K562 (cell line): ENCODE measurements at regions not wholly inside any gene's neighbourhood (a gene's known extent, or its start where the extent isn't known, plus 50 kb on each side); places are given as distances from the start of the nearest gene placed in this dataset.

Experiments
- CBFA2T2 ChIP-seq: fragments of 450-650 bp; conservative IDR thresholded peaks from 2 replicates; pipeline ENCODE4 v1.6.1; 2017; ENCODE audit warnings: mild to moderate bottlenecking
- CEBPZ ChIP-seq: fragments of 150-350 bp; IDR thresholded peaks from 2 replicates; pipeline ENCODE4 v1.6.1; 2014; ENCODE audit warnings: low read depth, mild to moderate bottlenecking, low read length, borderline replicate concordance
- CHD2 ChIP-seq: IDR thresholded peaks from 2 replicates; pipeline ENCODE4 v1.6.1; 2011; ENCODE audit warnings: low read depth, low read length
- COPS2 ChIP-seq: fragments of 450-650 bp; conservative IDR thresholded peaks from 2 replicates; pipeline ENCODE4 v1.6.1; 2016; ENCODE audit warnings: mild to moderate bottlenecking, moderate library complexity
- CREB1 ChIP-seq, 2 experiments: sonication (generic) in 1 of 2; formaldehyde crosslinking in 1 of 2; IDR thresholded peaks; 2 replicates each; pipeline versions ENCODE4 v1.6.1 to v1.8.0; 2012 to 2022; ENCODE audit warnings: inconsistent platforms in 1 of 2, mild to moderate bottlenecking in 1 of 2, missing genetic modification reagents in 1 of 2, moderate library complexity in 1 of 2
- ELF2 ChIP-seq: fragments of 250-450 bp; sonication (Bioruptor Pico); IDR thresholded peaks from 2 replicates; pipeline ENCODE4 v1.5.0; 2021; ENCODE audit warnings: mild to moderate bottlenecking
- ELK3 ChIP-seq: fragments of 450-650 bp; formaldehyde crosslinking; IDR thresholded peaks from 2 replicates; pipeline ENCODE4 v1.4.0; 2020; ENCODE audit warnings: mild to moderate bottlenecking
- ETV6 ChIP-seq, 3 experiments: fragments of 150-350 bp in 1 of 3; sonication (generic) in 1 of 3; formaldehyde crosslinking in 1 of 3; IDR thresholded peaks; 2 replicates each; pipeline versions ENCODE4 v1.6.1 to v1.8.0; 2014 to 2022; ENCODE audit warnings: borderline replicate concordance in 2 of 3, low read depth in 2 of 3, antibody characterized with exemption in 1 of 3, low read length in 1 of 3, mild to moderate bottlenecking in 1 of 3, missing genetic modification reagents in 1 of 3
- MAZ ChIP-seq, 2 experiments: fragments of 450-650 bp in 1 of 2; sonication (generic) in 1 of 2; formaldehyde crosslinking; IDR thresholded peaks in 1 of 2; conservative IDR thresholded peaks in 1 of 2; 2 replicates each; pipeline versions ENCODE4 v1.4.0 to v1.5.0; 2020; ENCODE audit warnings: mild to moderate bottlenecking in 1 of 2, missing genetic modification reagents in 1 of 2
- POLR2B ChIP-seq: fragments of 450-650 bp; IDR thresholded peaks from 2 replicates; pipeline ENCODE4 v1.6.1; 2018; ENCODE audit warnings: low read depth; ENCODE audit not compliant: partially characterized antibody
- SMC3 ChIP-seq: conservative IDR thresholded peaks from 2 replicates; pipeline ENCODE4 v1.6.1; 2011; ENCODE audit warnings: low read depth, low read length, improper control_type of control experiment; ENCODE audit not compliant: insufficient read depth
- TEAD4 ChIP-seq, 2 experiments: sonication (generic) in 1 of 2; formaldehyde crosslinking in 1 of 2; IDR thresholded peaks; 2 replicates each; pipeline versions ENCODE4 v1.6.1 to v1.8.0; 2012 to 2022; ENCODE audit warnings: borderline replicate concordance in 1 of 2, inconsistent platforms in 1 of 2, low read length in 1 of 2, mild to moderate bottlenecking in 1 of 2, missing genetic modification reagents in 1 of 2
- TFAP4 ChIP-seq: sonication (generic); formaldehyde crosslinking; IDR thresholded peaks from 2 replicates; pipeline ENCODE4 v1.8.0; 2022; ENCODE audit warnings: missing genetic modification reagents, mild to moderate bottlenecking, moderate library complexity, borderline replicate concordance
- TRIM28 ChIP-seq: fragments of 450-650 bp; IDR thresholded peaks from 2 replicates; pipeline ENCODE4 v1.6.1; 2017
- ZNF408 ChIP-seq: fragments of 250-450 bp; sonication (Bioruptor Pico); IDR thresholded peaks from 2 replicates; pipeline ENCODE4 v1.4.0; 2020; ENCODE audit warnings: low read depth, mild to moderate bottlenecking, moderate library complexity
- ZNF586 ChIP-seq: fragments of 450-650 bp; formaldehyde crosslinking; conservative IDR thresholded peaks from 2 replicates; pipeline ENCODE4 v1.4.0; 2020; ENCODE audit warnings: mild to moderate bottlenecking, moderate library complexity
- TF ChIP-seq, protein P1 (sequence below): fragments of 250-450 bp; sonication (Bioruptor Pico); IDR thresholded peaks from 2 replicates; pipeline ENCODE4 v1.4.0; 2020
- TF ChIP-seq, protein P2 (sequence below): fragments of 250-450 bp; sonication (Bioruptor Pico); IDR thresholded peaks from 2 replicates; pipeline ENCODE4 v1.5.0; 2022; ENCODE audit warnings: mild to moderate bottlenecking

- TF ChIP-seq CEBPZ (no peak), ELK3 (CRISPR knock-in tag) (no peak), ELF2 (CRISPR knock-in tag) (no peak), POLR2B (no peak), COPS2 (no peak), CHD2 (no peak), ETV6 (IDR thresholded peaks at IDR 0.05; ENCODE audit: borderline replicate concordance in 1 of 2, low read depth in 2 of 2, low read length in 1 of 2) (no peak), ETV6 (CRISPR knock-in tag; IDR thresholded peaks at IDR 0.05; ENCODE audit: borderline replicate concordance) (no peak), CBFA2T2 (no peak), TRIM28 (no peak), SMC3 (peak; percentile 90), ZNF408 (no peak), TFAP4 (CRISPR knock-in tag) (no peak), CREB1 (IDR thresholded peaks at IDR 0.05) (no peak), CREB1 (CRISPR knock-in tag; IDR thresholded peaks at IDR 0.05) (peak; percentile 46; the same call in 1 of the 2 replicates), TEAD4 (IDR thresholded peaks at IDR 0.05; ENCODE audit: low read length) (no peak), TEAD4 (CRISPR knock-in tag; IDR thresholded peaks at IDR 0.05; ENCODE audit: borderline replicate concordance) (no peak), ZNF586 (no peak), MAZ (CRISPR knock-in tag; conservative IDR thresholded peaks at IDR 0.05 in 1 of 2, IDR thresholded peaks at IDR 0.05 in 1 of 2) (no peak)
- TF ChIP-seq, protein P1, sequence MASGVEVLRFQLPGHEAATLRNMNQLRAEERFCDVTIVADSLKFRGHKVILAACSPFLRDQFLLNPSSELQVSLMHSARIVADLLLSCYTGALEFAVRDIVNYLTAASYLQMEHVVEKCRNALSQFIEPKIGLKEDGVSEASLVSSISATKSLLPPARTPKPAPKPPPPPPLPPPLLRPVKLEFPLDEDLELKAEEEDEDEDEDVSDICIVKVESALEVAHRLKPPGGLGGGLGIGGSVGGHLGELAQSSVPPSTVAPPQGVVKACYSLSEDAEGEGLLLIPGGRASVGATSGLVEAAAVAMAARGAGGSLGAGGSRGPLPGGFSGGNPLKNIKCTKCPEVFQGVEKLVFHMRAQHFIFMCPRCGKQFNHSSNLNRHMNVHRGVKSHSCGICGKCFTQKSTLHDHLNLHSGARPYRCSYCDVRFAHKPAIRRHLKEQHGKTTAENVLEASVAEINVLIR (CRISPR knock-in tag) = no peak
- TF ChIP-seq, protein P2, sequence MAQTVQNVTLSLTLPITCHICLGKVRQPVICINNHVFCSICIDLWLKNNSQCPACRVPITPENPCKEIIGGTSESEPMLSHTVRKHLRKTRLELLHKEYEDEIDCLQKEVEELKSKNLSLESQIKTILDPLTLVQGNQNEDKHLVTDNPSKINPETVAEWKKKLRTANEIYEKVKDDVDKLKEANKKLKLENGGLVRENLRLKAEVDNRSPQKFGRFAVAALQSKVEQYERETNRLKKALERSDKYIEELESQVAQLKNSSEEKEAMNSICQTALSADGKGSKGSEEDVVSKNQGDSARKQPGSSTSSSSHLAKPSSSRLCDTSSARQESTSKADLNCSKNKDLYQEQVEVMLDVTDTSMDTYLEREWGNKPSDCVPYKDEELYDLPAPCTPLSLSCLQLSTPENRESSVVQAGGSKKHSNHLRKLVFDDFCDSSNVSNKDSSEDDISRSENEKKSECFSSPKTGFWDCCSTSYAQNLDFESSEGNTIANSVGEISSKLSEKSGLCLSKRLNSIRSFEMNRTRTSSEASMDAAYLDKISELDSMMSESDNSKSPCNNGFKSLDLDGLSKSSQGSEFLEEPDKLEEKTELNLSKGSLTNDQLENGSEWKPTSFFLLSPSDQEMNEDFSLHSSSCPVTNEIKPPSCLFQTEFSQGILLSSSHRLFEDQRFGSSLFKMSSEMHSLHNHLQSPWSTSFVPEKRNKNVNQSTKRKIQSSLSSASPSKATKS = no peak
These were observed 616.4 kb upstream of the NUDT12 start (continued) for GRCh38 chr5:104178829-104179456.
